GM18499 (cell line): ENCODE measurements at regions not wholly inside any gene's neighbourhood (a gene's known extent, or its start where the extent isn't known, plus 50 kb on each side); places are given as distances from the start of the nearest gene placed in this dataset.

Experiments
- ATAC-seq: cut with Tn5 transposase; IDR thresholded peaks from one replicate; pipeline ENCODE4 v1.9.1; 2021; ENCODE audit warnings: moderate number of reproducible peaks; ENCODE audit not compliant: insufficient read depth, unreplicated experiment

GRCh38 chr13:55705971-55706370 lies 1434.7 kb upstream of the PRR20A start:
- no peak for ATAC-seq

GRCh38 chr13:55714120-55714519 lies 1426.6 kb upstream of the PRR20A start:
- ATAC-seq, result no peak

- ATAC-seq, result no peak
These were observed 1413.0 kb upstream of the PRR20A start for GRCh38 chr13:55727683-55728082.

GRCh38 chr13:55728247-55728646 lies 1412.5 kb upstream of the PRR20A start:
- no peak for ATAC-seq

GRCh38 chr13:55745828-55746227 lies 1394.9 kb upstream of the PRR20A start:
- no peak for ATAC-seq

GRCh38 chr13:55761986-55762385 lies 1378.7 kb upstream of the PRR20A start:
- ATAC-seq, result no peak

- ATAC-seq, result no peak
These were observed 1363.1 kb upstream of the PRR20A start for GRCh38 chr13:55777612-55778011.

GRCh38 chr13:55783841-55784240 lies 1356.9 kb upstream of the PRR20A start:
- ATAC-seq, result no peak

- ATAC-seq, result no peak
These were observed 1352.2 kb upstream of the PRR20A start for GRCh38 chr13:55788548-55788947.

- ATAC-seq, result no peak
These were observed 1348.0 kb upstream of the PRR20A start for GRCh38 chr13:55792544-55793193.

GRCh38 chr13:55815458-55816033 lies 1325.2 kb upstream of the PRR20A start:
- no peak for ATAC-seq

- ATAC-seq, result no peak
These were observed 1323.6 kb upstream of the PRR20A start for GRCh38 chr13:55816976-55817601.

GRCh38 chr13:55820817-55821216 lies 1319.9 kb upstream of the PRR20A start:
- ATAC-seq, result no peak

GRCh38 chr13:55869648-55870047 lies 1271.1 kb upstream of the PRR20A start:
- ATAC-seq, result no peak

- no peak for ATAC-seq
These were observed 1253.2 kb upstream of the PRR20A start for GRCh38 chr13:55887561-55887960.

- no peak for ATAC-seq
These were observed 1247.2 kb upstream of the PRR20A start for GRCh38 chr13:55893540-55893939.

GRCh38 chr13:55937180-55937579 lies 1203.5 kb upstream of the PRR20A start:
- ATAC-seq, result no peak

GRCh38 chr13:55948175-55948574 lies 1192.5 kb upstream of the PRR20A start:
- ATAC-seq, result no peak

GRCh38 chr13:55963934-55964333 lies 1176.8 kb upstream of the PRR20A start:
- no peak for ATAC-seq

GRCh38 chr13:55967055-55967454 lies 1173.7 kb upstream of the PRR20A start:
- ATAC-seq, result no peak

- ATAC-seq, result no peak
These were observed 1163.3 kb upstream of the PRR20A start for GRCh38 chr13:55977436-55977835.

- ATAC-seq, result no peak
These were observed 1159.3 kb upstream of the PRR20A start for GRCh38 chr13:55981381-55981780.
